WERI-Rb-1 (cell line): ENCODE measurements at regions not wholly inside any gene's neighbourhood (a gene's known extent, or its start where the extent isn't known, plus 50 kb on each side); places are given as distances from the start of the nearest gene placed in this dataset.

Experiments
- DNase-seq: peaks from one replicate; pipeline ENCODE4 v3.0.0-alpha.2; 2020
- H3K27ac ChIP-seq: fragments of 250-450 bp; sonication (Bioruptor Pico); 2 replicates; pipeline ENCODE4 v1.5.1; 2020; ENCODE audit warnings: mild to moderate bottlenecking, moderate library complexity
- H3K27me3 ChIP-seq: fragments of 250-450 bp; sonication (Bioruptor Pico); 2 replicates; pipeline ENCODE4 v1.5.1; 2021; ENCODE audit warnings: mild to moderate bottlenecking, low read depth, moderate library complexity; ENCODE audit not compliant: insufficient read depth, severe bottlenecking
- H3K36me3 ChIP-seq: fragments of 250-450 bp; sonication (Bioruptor Pico); 2 replicates; pipeline ENCODE4 v1.5.1; 2020; ENCODE audit warnings: mild to moderate bottlenecking, moderate library complexity
- H3K4me3 ChIP-seq: 2 replicates; pipeline ENCODE4 v1.5.1; 2011; ENCODE audit warnings: low read depth, mild to moderate bottlenecking, control low read depth, low read length
- H3K9me3 ChIP-seq: fragments of 250-450 bp; sonication (Bioruptor Pico); 2 replicates; pipeline ENCODE4 v1.5.1; 2021; ENCODE audit warnings: mild to moderate bottlenecking, moderate library complexity; ENCODE audit not compliant: severe bottlenecking
- CTCF ChIP-seq: IDR thresholded peaks from 2 replicates; pipeline ENCODE4 v1.5.1; 2011; ENCODE audit warnings: low read depth, mild to moderate bottlenecking, control low read depth, inconsistent platforms, low read length

DNA sequence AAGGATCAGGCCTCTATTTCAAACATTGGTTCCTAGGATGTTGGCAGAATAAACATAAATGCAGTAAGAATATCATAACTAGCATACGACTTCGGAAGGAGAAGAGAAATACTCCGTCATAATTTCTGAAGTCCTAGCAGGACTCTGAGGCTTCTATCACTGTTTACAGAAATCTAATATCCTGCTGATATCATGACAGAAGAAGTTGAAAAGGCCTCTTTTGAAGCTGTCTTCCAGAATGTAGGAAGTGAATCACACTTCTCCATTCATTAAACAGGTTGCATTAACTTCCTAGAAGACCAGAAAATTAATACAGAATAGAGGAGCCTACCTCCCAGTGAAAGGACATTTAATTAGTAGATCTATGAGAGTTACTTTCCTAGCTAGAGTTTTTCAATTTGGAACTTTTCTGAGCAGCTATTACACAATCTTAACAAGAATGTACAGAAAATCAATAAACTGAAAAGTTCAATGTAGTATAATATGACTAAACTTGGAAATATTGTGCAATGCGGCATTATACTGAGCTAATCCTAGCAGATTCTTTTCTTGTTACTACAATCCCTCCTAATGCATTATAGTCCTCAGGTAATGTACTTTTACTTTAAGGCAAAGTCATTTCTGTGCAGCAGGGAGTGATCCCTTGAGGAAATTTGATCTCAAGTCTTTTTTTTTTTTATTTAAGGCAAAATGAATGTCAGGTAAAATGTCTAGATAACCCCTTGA, 622.6 kb upstream of the CELF2 start:
- DNase-seq: no peak
- TF ChIP-seq CTCF: no peak
- H3K27me3 ChIP-seq: no peaks in the 10 kb centered on the region
- H3K4me3 ChIP-seq: no peak overlapping the region
- H3K36me3 ChIP-seq: no peaks in the 10 kb centered on the region
- H3K9me3 ChIP-seq: no peaks in the 10 kb centered on the region
- no peak overlapping the region for H3K27ac ChIP-seq

DNA sequence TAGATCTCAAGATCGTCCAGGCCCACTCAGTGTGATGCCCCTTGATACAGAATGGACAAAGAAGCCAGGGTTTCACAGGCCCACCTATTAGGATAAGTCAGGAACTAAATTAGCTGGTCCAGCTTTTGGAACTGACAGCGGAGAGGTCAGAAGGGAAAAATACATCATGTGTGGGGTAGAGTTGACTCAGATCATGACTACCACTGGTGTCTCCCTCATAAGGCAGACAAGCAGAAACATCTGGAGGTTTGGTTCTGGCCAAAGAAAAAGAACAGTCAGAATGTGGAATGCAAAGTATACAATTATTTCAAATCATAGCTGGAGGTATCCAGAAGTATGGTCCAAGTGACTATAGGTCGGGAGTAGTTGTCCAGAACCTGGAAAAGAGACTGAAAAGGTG, 621.1 kb upstream of the CELF2 start:
- H3K4me3 ChIP-seq: no peak overlapping the region
- H3K27ac ChIP-seq: no peak overlapping the region
- no peaks in the 10 kb centered on the region for H3K9me3 ChIP-seq
- no peak for DNase-seq
- no peak for TF ChIP-seq CTCF
- no peaks in the 10 kb centered on the region for H3K27me3 ChIP-seq
- no peaks in the 10 kb centered on the region for H3K36me3 ChIP-seq

DNA sequence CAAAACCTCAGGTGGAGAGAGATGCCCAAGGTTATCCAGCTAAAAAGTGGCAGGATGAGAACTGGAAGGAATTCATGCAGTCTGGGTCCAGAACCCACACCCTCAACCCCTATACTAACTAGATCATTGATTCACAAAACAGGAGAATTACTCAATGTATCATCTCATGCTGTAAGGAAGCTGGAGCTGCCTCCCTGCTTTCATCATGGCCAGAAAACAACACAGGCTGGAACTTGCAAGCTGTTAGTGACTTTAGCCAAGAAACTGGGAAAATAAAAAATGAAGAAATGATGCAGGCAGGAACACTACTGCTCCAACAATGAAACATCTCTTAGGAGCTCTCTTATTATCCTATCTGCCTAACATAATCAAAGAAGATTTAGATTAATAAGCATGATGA, 619.8 kb upstream of the CELF2 start:
- no peaks in the 10 kb centered on the region for H3K27me3 ChIP-seq
- H3K27ac ChIP-seq: no peak overlapping the region
- DNase-seq: no peak
- H3K4me3 ChIP-seq: no peak overlapping the region
- H3K9me3 ChIP-seq: no peaks in the 10 kb centered on the region
- no peaks in the 10 kb centered on the region for H3K36me3 ChIP-seq
- TF ChIP-seq CTCF: no peak

DNA sequence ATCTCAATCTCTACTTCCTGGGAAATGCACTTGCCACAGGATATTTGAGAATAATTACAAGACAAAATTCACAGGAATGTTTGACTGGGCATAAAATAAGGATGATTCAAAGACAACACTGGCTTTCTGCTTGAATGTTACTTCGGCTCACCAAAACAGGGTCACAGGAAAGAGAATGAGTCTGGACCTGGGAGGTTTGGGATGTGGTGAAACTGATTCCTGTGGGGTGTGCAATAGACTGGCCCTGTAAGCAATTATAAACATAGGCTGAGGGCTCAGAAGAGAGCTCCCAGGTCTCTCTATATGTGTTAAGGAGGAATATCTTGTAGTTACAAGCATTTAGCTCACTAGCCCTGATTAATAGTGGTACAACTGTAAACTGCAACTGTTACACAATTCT, 613.9 kb upstream of the CELF2 start:
- Histone ChIP-seq H3K4me3 (no peak overlapping the region), H3K27me3 (no peaks in the 10 kb centered on the region), H3K9me3 (no peaks in the 10 kb centered on the region), H3K36me3 (no peaks in the 10 kb centered on the region), H3K27ac (no peak overlapping the region)
- TF ChIP-seq CTCF: no peak
- DNase-seq: no peak

DNA sequence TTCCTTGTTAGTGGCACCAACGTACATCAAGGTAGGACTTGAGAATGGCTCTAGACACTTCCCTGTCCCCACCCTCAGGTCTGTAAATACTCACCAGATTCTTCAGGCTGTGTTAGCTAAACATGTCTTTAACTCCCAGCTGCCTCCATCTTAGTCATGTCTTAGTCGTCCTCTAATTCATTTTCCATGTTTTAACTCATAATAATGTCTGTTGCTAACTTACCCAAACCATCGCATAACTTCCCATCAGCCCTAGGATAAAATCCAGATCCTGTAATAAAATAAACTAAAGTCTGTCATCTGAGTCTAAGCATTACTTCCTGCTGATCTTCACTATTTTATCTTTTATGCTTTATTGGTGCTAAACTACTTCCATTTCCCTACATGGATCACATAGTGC, 600.0 kb upstream of the CELF2 start:
- TF ChIP-seq CTCF: no peak
- no peak for DNase-seq

GRCh38 chr10:10418387-10418786, 599.3 kb upstream of the CELF2 start:
- TF ChIP-seq CTCF: no peak
- Histone ChIP-seq H3K27ac (no peak overlapping the region), H3K36me3 (no peaks in the 10 kb centered on the region), H3K4me3 (no peak overlapping the region), H3K9me3 (no peaks in the 10 kb centered on the region), H3K27me3 (no peaks in the 10 kb centered on the region)
- no peak for DNase-seq

More for the DNA sequence above, 600.0 kb upstream of the CELF2 start:
- H3K9me3 ChIP-seq: no peaks in the 10 kb centered on the region
- no peak overlapping the region for H3K4me3 ChIP-seq
- H3K27me3 ChIP-seq: no peaks in the 10 kb centered on the region
- no peaks in the 10 kb centered on the region for H3K36me3 ChIP-seq
- no peak overlapping the region for H3K27ac ChIP-seq
